ENCODE measurements at regions not wholly inside any gene's neighbourhood (a gene's known extent, or its start where the extent isn't known, plus 50 kb on each side); places are given as distances from the start of the nearest gene placed in this dataset.

DNA sequence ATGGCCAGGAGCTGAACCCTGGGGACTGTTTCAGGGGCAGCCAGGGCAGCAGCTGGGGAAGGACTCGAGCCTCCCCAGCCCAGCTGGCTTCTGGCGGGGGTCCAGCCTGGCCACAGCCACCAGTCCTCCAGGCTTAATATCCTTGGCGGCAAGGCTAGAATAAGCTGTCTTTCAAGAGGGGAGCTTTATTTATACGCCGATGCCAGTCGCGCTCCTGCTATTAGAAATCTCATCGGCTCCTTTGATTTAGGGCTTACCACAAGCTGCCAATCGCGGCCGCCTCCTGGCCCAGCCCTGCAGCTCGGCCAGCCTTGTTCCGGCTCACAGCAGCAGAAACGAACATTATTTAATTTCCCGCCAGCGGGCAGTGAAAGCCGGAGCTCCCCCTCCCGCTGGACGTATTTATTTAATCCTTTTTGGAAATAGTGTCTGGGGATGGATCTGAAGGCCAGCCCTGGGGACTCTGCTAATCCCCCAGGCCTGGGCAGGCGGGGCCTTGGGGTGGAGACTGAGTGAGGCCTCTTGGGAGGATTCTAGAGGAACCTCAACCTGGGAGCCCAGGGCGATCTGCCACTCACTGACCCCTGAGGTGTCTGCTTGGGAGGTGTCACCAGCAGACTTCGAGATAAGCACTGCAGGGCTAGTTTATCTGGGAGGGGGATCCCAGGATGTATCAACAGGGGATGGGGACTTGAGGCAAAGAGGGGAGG lies 363.1 kb downstream of the MN1 start:
- no peak overlapping the region for H2BK20ac ChIP-seq (ENCODE audit: low read depth, low read length, poor library complexity, severe bottlenecking)
- no peak overlapping the region for H3K23ac ChIP-seq (ENCODE audit: insufficient read length, low read depth, low read length)
- no peak for DNase-seq
- H3K79me1 ChIP-seq (ENCODE audit: insufficient read depth, low read depth, low read length, poor library complexity, severe bottlenecking) = no peaks in the 10 kb centered on the region
- peaks cover 7% of the 10 kb centered on the region for H4K20me1 ChIP-seq (ENCODE audit: control insufficient read depth, insufficient read depth, insufficient read length)
- TF ChIP-seq, protein P1, sequence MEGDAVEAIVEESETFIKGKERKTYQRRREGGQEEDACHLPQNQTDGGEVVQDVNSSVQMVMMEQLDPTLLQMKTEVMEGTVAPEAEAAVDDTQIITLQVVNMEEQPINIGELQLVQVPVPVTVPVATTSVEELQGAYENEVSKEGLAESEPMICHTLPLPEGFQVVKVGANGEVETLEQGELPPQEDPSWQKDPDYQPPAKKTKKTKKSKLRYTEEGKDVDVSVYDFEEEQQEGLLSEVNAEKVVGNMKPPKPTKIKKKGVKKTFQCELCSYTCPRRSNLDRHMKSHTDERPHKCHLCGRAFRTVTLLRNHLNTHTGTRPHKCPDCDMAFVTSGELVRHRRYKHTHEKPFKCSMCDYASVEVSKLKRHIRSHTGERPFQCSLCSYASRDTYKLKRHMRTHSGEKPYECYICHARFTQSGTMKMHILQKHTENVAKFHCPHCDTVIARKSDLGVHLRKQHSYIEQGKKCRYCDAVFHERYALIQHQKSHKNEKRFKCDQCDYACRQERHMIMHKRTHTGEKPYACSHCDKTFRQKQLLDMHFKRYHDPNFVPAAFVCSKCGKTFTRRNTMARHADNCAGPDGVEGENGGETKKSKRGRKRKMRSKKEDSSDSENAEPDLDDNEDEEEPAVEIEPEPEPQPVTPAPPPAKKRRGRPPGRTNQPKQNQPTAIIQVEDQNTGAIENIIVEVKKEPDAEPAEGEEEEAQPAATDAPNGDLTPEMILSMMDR (conservative IDR thresholded peaks at IDR 0.05) = no peak
- no peaks in the 10 kb centered on the region for H3K79me2 ChIP-seq (ENCODE audit: insufficient read depth, low read length)
- Mint-ChIP-seq H3K36me3 (ENCODE audit: insufficient read depth in 1 of 3, low read depth in 3 of 3) (no peaks in the 10 kb centered on the region), H3K9me3 (no peaks in the 10 kb centered on the region), H3K27me3 (ENCODE audit: low read depth) (no peaks in the 10 kb centered on the region; the same call in 1 of the 2 replicates), H3K4me1 (peaks cover 46 to 69% of the 10 kb centered on the region in 2 experiments), H3K4me3 (no peak overlapping the region), H3K27ac (peak overlapping the region in 1 of 3 experiments; percentile 68; a peak in 1 of 7 replicates)
- no peak overlapping the region for H4K5ac ChIP-seq (ENCODE audit: insufficient read length, low read depth, low read length)
- no peak overlapping the region for H3T11ph ChIP-seq (ENCODE audit: low read length)
- no peak overlapping the region for H3K4me2 ChIP-seq (ENCODE audit: insufficient read depth, insufficient read length, low read length)
- H3K4ac ChIP-seq (ENCODE audit: low read depth, low read length) = no peak overlapping the region
- no peak overlapping the region for H3K27ac ChIP-seq (ENCODE audit: insufficient read length, low read depth, low read length)
- no peaks in the 10 kb centered on the region; the same call in 1 of the 2 replicates for H3K4me1 ChIP-seq (ENCODE audit: insufficient read depth, low read length)
- H2BK15ac ChIP-seq (ENCODE audit: low read depth, low read length) = no peak overlapping the region
- H2BK12ac ChIP-seq (ENCODE audit: insufficient read length, low read depth, low read length) = no peak overlapping the region
- H3K56ac ChIP-seq (ENCODE audit: insufficient read length, low read depth, low read length) = no peak overlapping the region
- no CpG with 5 or more reads among the region's 22 CpGs for WGBS (ENCODE audit: extremely low coverage, insufficient read length, low lambda C conversion rate)
- no peak overlapping the region for H3K14ac ChIP-seq (ENCODE audit: insufficient read depth, low read length)
- H3K18ac ChIP-seq (ENCODE audit: insufficient read length, low read depth, low read length) = no peak overlapping the region
- H4K8ac ChIP-seq (replicated peaks; ENCODE audit: insufficient read length, low read depth, low read length) = no peak overlapping the region
- H3K9me3 ChIP-seq (ENCODE audit: control insufficient read depth, low read depth, low read length) = no peaks in the 10 kb centered on the region
- H2BK120ac ChIP-seq (ENCODE audit: low read depth, low read length, poor library complexity, severe bottlenecking) = no peak overlapping the region
- no peak overlapping the region for H2AK5ac ChIP-seq (ENCODE audit: insufficient read length, low read length)
- no peak overlapping the region for H4K91ac ChIP-seq (ENCODE audit: insufficient read length, low read depth, low read length)
- H3K23me2 ChIP-seq (ENCODE audit: insufficient read length, low read depth, low read length, poor library complexity, severe bottlenecking) = no peaks in the 10 kb centered on the region
- no peak overlapping the region for H3K9ac ChIP-seq (ENCODE audit: extremely low read depth, insufficient read length, low read length)
- H2AFZ ChIP-seq (ENCODE audit: low read length) = no peak overlapping the region
- no peaks in the 10 kb centered on the region for H3K27me3 ChIP-seq (ENCODE audit: insufficient read depth, low read length)
- no peak overlapping the region for H2BK5ac ChIP-seq (ENCODE audit: insufficient read length, low read length)
